Right renal cortex interstitium (tissue), 3 donors: ENCODE measurements at regions not wholly inside any gene's neighbourhood (a gene's known extent, or its start where the extent isn't known, plus 50 kb on each side); places are given as distances from the start of the nearest gene placed in this dataset.
"Not testable (repeated sequence)": the region's sequence is repeated elsewhere in the genome, so short reads cannot be mapped to it uniquely, and the experiment has no call there.

Experiments used
- DNase-seq, 3 donors: peaks; one replicate each; pipeline ENCODE4 v3.0.0-alpha.2; 2013; ENCODE audit warnings: low read depth in 3 of 3, low spot score in 2 of 3

DNA sequence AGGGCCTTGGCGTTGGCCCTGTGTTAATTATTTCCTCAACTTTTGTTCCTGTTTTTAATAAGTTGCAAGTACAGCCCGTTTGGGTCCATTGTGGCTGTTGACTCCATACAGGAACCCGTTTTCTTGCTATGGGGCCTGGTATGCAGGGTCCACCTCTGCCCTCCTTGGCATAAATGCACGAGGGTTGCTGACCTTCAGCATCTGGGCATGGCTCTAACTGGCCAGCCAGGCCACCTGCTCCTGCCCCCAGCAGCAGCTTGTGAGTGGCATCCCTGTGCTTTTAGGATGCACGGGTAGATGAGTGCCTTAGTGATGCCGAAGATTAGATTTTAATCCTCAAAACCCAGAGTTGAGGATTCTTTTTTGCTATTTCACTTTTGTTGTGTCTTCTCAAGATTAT lies 123.2 kb downstream of the GLRX3 start:
- DNase-seq = no peak

DNA sequence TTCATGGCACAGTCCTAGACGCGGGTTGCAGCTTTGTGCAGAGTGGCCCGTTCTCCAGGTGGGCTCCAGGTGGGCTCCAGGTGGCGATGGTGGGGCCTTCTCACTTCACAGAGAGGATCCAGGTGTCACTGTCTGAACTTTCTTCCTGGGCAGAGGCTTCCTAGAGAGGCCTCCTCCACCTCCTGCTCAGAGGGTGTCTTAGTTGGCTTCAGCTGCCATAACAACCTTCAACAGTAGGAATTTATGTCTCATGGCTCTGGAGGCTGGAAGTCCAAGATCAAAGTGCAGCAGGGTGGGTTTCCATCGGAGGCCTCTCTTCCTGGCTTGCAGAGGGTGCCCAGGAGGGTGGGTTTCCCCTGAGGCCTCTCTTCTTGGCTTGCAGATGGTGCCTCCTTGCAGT lies 125.1 kb downstream of the GLRX3 start:
- no peak for DNase-seq

DNA sequence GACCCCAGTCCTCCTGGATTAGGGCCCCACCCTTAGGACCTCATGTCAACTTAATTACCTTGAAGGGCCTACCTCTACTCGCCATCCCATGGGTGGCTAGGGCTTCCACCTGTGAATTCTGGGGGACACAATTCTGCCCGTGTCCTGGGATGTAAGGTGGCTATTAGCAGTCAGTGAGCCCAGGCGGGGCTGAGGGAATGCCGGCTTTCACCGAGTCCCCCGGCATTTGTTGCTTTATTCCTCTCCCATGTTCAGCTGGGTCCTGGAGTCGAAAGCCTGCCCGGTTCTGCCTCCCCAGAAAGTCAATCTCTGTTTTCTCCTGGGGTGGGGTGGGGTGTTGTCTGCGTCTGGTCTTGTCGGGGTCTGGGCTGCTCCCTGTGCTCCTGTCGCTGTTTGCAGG lies 125.6 kb downstream of the GLRX3 start:
- no peak for DNase-seq

DNA sequence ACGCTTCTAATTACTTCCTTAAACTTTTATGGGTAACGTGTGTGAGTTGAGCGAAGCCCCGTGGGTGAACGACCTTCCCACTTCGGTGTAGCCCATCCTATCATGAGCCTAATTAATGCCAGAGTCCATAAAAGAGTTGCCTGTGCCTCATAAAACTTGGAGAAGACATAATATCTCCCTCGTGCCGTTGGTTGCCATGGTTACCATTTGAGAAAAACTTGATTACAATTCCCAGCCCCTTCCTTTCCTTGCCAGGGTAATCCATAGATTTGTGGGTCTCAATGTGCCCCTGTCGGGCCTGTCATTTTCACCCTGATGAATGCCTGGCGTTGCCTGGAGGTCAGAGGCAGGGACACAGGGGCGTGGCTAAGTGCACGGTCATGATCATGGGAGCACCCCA lies 127.1 kb downstream of the GLRX3 start:
- no peak for DNase-seq

DNA sequence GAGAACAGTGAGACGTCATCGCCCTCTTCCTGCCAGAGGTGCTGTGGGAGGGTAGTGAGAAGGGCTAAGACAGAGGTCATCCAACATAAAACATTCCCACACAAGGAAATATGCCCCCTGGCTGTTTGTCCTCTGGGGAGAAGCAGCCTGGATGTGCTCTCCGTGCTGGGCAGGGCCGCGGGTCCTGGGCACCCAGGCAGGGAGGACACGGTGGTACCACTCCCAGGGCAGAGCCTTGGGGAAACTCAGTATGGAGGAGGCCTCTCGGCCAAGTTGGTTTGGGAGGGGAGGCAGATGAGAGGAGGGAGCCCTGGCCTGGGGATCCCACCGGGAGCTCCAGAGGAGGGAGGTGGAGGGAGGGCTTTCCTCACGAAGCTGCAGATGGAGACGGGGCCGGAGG lies 129.4 kb downstream of the GLRX3 start:
- DNase-seq = no peak

DNA sequence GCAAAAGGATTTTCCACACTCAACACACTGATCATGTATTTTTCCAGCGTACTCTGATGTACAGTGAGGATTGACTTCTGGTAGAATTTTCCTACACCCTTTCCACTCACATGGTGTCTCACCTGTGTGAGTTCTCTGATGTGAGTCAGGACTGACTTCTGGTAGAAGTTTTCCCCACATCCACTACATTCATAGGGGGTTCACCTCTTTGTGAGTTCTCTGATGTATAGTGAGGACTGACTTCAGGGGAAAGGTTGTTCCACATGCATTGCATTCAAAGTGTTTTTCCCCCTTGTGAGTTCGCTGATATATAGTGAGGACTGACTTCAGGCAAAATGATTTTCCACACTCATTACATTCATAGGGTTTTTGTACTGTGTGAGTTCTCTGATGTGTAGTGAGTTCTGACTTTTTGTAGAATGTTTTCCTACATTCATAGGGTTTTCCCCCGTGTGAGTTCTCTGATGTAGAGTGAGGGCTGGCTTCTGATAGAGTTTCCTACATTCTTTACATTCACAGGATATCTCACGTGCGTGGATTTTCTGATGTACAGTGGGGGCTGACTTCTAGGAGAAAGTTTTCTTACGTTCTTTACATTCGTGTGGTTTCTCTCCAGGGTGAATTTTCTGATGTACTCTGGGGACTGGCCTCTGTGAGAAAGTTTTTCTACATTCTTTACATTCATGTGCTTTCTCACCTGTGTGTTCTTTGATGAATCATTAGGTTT lies 146.5 kb downstream of the GLRX3 start:
- no peak for DNase-seq

DNA sequence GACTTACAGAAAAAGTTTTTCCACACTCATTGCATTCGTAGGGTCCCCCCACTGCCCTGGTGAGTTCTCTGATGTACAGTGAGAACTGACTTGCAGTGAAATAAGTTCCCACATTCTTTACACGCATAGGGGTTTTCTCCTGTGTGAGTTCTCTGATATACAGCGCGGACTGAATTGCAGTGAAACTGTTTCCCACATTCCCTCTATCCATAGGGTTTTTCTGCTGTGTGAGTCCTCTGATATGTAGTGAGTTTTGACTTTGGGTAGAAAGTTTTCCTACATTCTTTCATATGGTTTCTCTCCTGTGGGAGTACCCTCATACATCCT lies 147.0 kb downstream of the GLRX3 start:
- no peak for DNase-seq

DNA sequence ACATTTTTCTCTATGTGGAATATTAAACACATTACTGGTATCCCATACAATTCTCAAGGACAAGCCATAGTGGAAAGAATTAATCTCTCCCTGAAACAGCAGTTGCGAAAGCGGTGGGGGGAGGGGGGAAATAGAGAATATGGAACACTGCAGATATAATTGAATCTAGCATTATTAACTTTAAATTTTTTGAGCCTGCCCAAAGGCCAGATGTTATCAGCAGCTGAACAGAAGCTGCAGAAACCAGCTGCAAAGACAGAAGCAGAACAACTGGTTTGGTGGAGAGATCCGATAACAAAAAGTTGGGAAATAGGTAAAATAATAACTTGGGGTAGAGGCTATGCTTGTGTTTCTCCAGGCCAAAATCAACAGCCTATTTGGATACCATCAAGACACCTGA lies 159.6 kb downstream of the GLRX3 start:
- DNase-seq = not testable (repeated sequence)

DNA sequence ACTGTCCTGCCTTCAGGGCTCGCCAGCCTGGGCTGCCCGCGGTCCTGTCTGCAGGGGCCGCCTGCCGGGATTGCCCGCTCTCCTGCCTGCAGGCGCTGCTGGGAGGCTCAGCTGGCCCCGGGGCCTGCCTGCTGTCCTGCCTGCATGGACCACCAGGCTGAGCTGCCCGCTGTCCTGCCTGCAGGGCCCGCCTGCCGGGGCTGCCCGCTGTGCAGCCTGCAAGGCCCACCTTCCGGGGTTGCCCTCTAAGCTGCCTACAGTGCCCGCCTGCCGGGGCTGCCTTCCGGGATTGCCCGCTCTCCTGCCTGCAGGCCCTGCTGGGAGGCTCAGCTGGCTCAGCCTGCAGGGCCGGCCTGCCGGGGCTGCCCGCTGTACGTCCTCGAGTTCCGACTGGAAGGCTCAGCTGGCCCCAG lies 164.4 kb downstream of the GLRX3 start:
- DNase-seq = no peak

DNA sequence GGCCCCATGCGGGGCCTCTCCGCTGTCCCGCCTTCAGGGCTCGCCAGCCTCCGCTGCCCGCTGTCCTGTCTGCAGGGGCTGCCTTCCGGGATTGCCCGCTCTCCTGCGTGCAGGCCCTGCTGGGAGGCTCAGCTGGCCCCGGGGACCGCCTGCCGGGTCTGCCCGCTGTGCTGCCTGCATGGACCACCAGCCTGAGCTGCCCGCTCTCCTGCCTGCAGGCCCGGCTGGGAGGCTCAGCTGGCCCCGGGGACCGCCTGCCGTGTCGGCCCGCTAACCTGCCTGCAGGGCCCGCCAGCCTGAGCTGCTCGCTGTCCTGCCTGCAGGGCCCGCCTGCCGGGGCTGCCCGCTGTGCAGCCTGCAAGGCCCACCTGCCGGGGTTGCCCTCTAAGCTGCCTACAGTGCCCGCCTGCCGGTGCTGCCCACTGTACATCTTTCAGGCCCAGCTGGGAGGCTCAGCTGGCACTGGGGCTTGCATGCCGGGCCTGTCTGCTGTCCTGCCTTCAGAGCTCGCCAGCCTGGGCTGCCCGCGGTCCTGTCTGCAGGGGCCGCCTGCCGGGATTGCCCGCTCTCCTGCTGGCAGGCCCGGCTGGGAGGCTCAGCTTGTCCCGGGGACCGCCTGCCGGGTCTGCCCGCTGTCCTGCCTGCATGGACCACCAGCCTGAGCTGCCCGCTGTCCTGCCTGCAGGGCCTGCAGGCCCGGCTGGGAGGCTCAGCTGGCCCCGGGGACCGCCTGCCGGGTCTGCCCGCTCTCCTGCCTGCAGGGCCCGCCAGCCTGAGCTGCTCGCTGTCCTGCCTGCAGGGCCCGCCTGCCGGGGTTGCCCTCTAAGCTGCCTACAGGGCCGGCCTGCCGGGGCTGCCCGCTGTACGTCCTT lies 165.1 kb downstream of the GLRX3 start:
- DNase-seq = no peak

DNA sequence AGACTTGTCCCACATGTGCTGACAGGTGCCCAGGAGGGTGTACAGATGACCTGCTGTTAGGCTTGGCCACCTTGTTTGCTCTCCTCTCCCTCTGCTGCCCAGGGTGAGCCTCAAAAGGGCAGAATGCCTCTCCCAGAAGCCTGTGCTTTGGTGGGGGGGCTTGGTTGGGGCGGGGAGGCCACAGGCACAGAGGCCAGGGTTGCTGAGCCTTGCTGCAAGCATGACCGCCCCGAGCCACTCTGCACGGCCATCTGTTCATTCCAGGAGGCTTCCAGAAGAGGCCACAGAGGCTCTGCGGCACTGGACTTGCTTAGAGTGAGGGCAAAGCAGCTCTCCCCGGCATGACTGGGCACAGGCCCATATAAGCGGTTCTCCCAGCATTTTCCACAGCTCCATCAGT lies 190.8 kb downstream of the GLRX3 start:
- DNase-seq = no peak

DNA sequence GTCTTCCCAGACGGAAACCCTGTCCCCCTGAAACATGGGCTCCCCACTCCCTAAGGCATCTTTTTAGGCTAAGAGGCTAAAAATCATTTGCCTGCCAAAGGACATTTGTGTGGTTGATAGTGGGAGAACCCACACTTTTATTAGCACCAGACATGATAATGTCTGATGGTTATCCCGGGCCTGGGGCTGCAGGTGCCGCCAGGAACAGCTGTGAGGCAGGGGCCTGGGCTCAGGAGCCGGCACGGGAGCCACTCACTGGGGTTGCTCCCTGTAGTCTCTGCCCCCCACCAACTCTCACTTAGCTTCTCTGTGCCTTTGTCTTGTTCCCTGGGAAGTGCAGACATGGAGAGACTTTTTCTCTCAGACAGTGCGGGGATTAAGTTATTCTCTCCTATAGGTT lies 193.6 kb downstream of the GLRX3 start:
- DNase-seq = no peak

DNA sequence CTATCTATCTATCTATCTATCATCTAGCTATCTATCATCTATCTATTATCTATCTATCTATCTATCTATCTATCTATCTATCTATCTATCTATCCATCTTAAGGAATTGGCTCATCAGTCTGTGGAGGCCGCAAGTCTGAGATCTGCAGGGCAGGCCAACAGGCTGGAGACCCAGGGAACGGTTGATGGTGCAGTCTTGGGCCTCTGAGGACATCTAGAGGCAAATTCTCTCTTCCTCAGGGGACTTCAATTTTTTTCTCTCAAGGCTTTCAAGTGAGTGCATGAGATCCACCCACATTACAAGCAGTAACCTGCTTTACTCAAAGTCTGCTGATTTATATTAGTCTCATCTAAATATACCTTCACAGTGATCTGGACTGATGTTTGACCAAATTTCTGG lies 197.0 kb downstream of the GLRX3 start:
- no peak for DNase-seq

DNA sequence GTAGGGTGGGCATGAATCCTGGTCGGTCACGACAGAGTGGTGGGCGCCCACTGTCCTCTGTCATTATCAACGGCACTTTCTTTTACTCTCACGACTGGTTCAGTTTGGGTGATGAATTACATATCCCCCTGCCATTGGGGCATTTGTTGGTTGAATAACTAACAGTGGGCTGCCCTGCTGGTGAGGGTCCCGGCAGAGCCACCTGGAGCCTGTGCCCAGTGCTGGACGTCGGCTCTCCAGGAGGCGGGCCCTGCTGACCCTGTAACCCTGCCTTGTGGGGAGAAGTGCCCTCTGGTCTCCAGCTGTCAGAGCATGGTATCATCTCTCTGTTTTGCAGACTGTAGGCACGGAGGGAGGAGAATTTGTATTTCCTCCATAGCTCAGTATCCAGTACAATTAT lies 199.1 kb downstream of the GLRX3 start:
- no peak for DNase-seq

DNA sequence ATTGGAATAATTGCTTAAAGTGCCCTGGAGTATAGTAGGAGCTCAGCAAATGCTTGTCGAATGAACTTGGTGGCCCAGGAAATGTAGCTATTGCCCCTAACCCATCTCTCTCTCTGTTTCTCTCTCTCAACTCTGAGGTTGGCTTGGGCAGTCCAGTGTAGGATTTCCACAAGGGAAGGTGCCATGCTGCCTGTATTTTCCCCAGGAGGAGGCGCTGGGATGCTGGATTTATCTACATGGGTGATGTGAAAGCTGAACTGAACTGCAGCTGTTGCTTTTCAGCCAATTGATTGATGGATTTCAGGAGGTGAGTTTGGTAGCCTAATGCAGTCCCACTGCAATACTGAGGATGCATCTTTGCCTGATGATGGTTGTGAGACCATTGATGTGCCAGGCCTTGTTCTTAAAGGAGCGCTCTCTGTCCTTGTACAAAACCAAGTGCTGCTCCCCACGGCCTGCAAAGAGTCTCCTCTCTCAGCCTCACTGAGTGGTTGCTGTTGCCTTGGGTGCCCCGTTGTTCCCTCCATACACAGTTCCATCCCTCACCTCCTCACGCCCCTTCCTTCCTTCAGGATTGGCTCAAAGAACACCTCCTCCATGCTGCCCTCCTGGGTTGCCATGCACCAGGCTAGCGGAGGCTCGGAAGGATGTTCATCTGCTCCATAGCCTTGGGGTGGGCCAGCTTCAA lies 200.6 kb downstream of the GLRX3 start:
- DNase-seq = no peak

DNA sequence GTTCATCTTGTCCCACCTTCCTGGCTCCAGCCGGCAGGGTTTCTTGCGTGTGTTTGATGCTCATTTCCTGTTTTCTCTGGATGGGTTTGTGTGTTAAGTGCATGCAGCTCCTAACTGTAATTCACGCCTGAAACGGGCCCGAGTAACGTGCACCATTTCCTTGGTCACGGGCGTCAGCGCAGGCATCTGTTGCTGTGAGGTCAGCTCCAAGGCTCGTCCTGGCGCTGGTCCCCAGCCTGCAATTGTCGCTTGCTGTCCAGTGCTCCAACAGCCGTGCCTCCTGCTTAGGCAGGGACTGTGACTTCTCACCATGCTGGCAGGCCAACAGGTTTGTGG lies 201.1 kb downstream of the GLRX3 start:
- DNase-seq = no peak

DNA sequence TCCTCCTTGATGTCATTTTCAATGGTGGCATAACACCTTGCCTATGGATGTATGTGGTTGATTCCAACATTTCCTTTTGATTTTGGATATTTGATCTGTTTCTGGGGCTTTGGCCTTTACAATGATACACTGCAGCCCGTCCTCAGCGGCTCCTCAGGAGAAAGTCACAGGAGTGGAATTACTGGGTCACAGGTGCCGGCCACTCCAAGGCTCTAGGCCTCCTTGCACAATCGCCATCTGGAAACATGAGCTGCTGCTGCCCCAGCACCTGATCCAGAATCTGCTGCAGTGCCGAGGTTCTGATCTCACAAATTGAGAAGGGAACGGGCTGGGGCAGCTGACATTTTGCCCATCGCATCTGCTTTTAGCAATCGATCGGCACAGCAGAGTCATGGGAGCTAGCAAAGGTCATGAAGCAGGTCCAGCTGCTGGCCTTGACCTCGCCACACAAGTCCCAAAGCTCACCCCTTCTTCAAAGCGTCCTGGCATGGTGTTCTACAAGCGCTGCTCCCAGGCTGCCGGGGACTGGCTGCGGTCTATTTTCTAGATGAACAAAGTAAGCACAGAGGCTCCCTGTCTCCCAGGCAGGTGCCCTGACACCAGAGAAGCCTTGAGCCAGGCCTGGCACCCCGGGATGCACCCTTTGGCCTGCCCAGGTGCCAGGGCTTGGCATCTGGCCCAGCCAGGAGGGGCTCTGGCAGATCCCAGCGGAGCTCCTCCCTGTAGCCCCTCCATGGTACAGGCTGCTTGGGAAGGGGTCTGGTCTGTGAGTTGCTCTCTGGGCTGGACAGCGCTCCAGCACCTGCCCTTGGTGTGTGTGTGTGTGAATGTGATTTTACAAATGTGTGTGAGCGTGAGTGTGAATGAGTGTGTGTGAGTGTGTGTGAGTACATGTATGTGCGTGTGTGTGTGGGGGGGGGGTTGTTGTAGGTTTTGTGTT lies 201.8 kb downstream of the GLRX3 start:
- DNase-seq = no peak

DNA sequence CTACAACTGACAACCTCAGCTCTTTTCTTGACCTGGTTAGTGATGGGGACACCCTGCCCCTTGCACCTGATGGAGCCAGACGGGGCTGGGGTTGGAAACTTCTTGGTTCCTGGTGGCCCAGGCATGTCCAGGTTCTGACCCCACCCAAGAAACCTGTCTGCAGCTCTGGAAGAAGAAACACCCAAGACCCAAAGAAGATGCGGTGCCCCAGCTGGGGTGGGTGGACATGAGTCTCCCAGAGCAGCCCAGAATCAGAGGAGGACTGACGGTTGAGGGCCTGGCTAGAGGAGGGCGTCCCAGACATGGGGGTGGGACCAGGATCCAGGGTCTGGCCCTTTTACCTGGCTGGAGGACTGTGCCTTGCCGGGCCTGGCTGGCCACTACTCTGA lies 202.4 kb downstream of the GLRX3 start:
- DNase-seq = no peak

DNA sequence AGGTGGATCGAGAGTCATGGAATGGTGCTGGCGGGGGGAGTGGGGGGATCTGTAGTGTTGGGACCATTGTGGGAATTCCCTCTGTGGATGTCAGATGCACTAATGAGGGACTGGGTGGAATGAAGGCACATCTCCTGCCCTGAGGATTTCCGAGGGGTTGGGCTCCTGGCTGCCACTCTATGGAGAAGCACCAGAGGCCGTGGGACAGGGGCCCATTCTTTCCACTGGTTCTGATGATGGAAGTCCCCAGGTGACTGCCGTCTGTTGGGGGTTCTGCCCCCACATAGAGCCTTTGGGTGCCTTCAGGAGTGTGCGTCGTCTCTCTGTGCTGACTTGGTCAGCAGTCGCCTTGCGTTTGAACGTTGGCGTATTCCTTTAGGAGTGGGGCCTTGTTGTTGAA lies 202.9 kb downstream of the GLRX3 start:
- DNase-seq = no peak

DNA sequence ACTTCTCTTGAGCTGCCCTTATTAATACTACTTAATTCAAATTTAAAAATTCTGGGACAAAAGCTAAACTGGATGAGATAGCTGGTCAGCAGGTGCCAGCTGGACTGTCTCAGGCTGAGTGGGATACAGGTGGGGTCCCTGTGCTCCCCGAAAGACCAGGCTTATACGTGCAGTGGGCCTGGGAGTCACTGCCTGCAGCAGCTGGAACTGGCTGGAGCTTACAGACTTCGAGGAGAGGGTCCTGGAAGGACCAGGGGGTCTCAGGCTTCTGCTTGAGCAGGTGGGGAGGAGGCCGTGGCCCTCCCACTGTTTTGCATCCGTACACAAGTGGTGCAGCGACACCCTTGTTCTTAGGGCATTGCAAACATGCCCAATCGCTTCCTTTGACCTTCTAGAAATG lies 203.7 kb downstream of the GLRX3 start:
- no peak for DNase-seq

DNA sequence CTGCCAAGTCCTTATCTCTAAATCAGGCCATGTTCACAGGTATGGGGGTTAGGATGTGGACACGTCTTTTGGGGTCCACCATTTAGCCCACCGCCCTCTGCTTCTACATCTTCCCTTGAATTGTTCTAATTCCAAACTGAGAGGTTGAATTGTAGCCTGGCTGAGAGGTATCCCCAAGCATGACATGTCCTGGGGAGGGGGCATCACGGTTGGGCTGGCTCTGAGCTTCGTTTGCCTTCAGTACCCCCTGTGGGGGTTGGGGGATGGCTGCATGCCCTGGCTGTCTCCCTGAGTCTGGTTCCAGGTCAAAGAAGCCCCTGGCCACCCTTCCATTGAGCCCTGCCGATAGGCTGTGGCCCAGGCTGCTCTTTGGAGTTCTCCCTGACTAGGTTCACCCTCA lies 204.6 kb downstream of the GLRX3 start:
- no peak for DNase-seq
